K562 (cell line): ENCODE measurements at regions not wholly inside any gene's neighbourhood (a gene's known extent, or its start where the extent isn't known, plus 50 kb on each side); places are given as distances from the start of the nearest gene placed in this dataset.

Experiments
- BRCA1 ChIP-seq, 2 experiments: fragments of 450-650 bp in 1 of 2; sonication (generic) in 1 of 2; formaldehyde crosslinking in 1 of 2; IDR thresholded peaks; 2 replicates each; pipeline versions ENCODE4 v1.5.0 to v1.6.1; 2017 to 2020; ENCODE audit warnings: mild to moderate bottlenecking in 1 of 2, missing genetic modification reagents in 1 of 2
- C11orf30 ChIP-seq: fragments of 450-650 bp; IDR thresholded peaks from 2 replicates; pipeline ENCODE4 v1.6.1; 2016; ENCODE audit warnings: low read depth, mild to moderate bottlenecking
- FOXP1 ChIP-seq: sonication (generic); formaldehyde crosslinking; IDR thresholded peaks from 2 replicates; pipeline ENCODE4 v1.8.0; 2022; ENCODE audit warnings: mild to moderate bottlenecking, missing genetic modification reagents
- KAT2B ChIP-seq: IDR thresholded peaks from one replicate; pipeline ENCODE4 v1.6.1; 2012; ENCODE audit warnings: low read depth, mild to moderate bottlenecking, control low read depth, inconsistent platforms, low read length, moderate library complexity
- NFIC ChIP-seq: fragments of 450-650 bp; IDR thresholded peaks from 2 replicates; pipeline ENCODE4 v1.6.1; 2017; ENCODE audit warnings: mild to moderate bottlenecking, inconsistent platforms
- POLR2A ChIP-seq: fragments of 450-650 bp; conservative IDR thresholded peaks from 2 replicates; pipeline ENCODE4 v1.6.1; 2016
- SMC3 ChIP-seq: conservative IDR thresholded peaks from 2 replicates; pipeline ENCODE4 v1.6.1; 2011; ENCODE audit warnings: low read depth, low read length, improper control_type of control experiment; ENCODE audit not compliant: insufficient read depth
- STAT5B ChIP-seq: fragments of 250-450 bp; sonication (Bioruptor Pico); IDR thresholded peaks from 2 replicates; pipeline ENCODE4 v1.8.0; 2021; ENCODE audit warnings: mild to moderate bottlenecking, inconsistent platforms
- TCF7L2 ChIP-seq: fragments of 150-350 bp; IDR thresholded peaks from 2 replicates; pipeline ENCODE4 v1.6.1; 2016; ENCODE audit warnings: low read depth, mild to moderate bottlenecking, low read length, moderate library complexity
- ZC3H11A ChIP-seq: IDR thresholded peaks from 2 replicates; pipeline ENCODE4 v1.6.1; 2012; ENCODE audit warnings: low read depth, low read length, improper control_type of control experiment
- TF ChIP-seq, protein P1 (sequence below): sonication (generic); formaldehyde crosslinking; IDR thresholded peaks from 2 replicates; pipeline ENCODE4 v1.8.1; 2022; ENCODE audit warnings: missing genetic modification reagents
- TF ChIP-seq, protein P2 (sequence below): fragments of 450-650 bp; IDR thresholded peaks from one replicate; pipeline ENCODE4 v1.6.1; 2018; ENCODE audit warnings: mild to moderate bottlenecking, moderate library complexity; ENCODE audit not compliant: partially characterized antibody
- TF ChIP-seq, protein P3 (sequence below): IDR thresholded peaks from 2 replicates; pipeline ENCODE4 v1.6.1; 2016; ENCODE audit warnings: missing genetic modification characterization, missing compliant biosample characterization

DNA sequence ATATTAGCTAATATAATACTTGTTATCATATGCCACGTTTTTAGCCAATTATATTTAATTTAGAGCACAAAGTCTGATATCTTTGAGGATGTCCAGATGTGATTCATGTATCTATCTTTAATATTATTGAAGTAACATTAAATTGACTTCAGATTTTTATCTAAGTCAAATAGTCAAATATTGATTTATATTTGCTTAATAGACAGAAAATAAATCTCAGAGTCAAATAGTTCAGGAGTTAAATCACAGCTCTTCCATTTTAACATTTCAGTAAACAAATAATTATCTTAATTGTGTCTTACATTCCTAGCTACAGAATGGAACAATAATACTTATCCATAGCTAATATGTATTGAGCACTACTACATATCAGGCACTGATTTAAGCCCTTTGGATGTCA, 379.4 kb upstream of the UBE2E3 start:
- TF ChIP-seq KAT2B (no peak), TCF7L2 (no peak), STAT5B (CRISPR knock-in tag) (no peak), ZC3H11A (no peak), SMC3 (no peak), NFIC (no peak), FOXP1 (CRISPR knock-in tag) (no peak), BRCA1 (IDR thresholded peaks at IDR 0.05) (no peak), BRCA1 (CRISPR knock-in tag; IDR thresholded peaks at IDR 0.05) (no peak), POLR2A (no peak), C11orf30 (peak; percentile 24; the same call in 1 of the 2 replicates)
- TF ChIP-seq, protein P1, sequence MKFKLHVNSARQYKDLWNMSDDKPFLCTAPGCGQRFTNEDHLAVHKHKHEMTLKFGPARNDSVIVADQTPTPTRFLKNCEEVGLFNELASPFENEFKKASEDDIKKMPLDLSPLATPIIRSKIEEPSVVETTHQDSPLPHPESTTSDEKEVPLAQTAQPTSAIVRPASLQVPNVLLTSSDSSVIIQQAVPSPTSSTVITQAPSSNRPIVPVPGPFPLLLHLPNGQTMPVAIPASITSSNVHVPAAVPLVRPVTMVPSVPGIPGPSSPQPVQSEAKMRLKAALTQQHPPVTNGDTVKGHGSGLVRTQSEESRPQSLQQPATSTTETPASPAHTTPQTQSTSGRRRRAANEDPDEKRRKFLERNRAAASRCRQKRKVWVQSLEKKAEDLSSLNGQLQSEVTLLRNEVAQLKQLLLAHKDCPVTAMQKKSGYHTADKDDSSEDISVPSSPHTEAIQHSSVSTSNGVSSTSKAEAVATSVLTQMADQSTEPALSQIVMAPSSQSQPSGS (CRISPR knock-in tag): no peak
- TF ChIP-seq, protein P2, sequence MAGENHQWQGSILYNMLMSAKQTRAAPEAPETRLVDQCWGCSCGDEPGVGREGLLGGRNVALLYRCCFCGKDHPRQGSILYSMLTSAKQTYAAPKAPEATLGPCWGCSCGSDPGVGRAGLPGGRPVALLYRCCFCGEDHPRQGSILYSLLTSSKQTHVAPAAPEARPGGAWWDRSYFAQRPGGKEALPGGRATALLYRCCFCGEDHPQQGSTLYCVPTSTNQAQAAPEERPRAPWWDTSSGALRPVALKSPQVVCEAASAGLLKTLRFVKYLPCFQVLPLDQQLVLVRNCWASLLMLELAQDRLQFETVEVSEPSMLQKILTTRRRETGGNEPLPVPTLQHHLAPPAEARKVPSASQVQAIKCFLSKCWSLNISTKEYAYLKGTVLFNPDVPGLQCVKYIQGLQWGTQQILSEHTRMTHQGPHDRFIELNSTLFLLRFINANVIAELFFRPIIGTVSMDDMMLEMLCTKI: no peak
- TF ChIP-seq, protein P3, sequence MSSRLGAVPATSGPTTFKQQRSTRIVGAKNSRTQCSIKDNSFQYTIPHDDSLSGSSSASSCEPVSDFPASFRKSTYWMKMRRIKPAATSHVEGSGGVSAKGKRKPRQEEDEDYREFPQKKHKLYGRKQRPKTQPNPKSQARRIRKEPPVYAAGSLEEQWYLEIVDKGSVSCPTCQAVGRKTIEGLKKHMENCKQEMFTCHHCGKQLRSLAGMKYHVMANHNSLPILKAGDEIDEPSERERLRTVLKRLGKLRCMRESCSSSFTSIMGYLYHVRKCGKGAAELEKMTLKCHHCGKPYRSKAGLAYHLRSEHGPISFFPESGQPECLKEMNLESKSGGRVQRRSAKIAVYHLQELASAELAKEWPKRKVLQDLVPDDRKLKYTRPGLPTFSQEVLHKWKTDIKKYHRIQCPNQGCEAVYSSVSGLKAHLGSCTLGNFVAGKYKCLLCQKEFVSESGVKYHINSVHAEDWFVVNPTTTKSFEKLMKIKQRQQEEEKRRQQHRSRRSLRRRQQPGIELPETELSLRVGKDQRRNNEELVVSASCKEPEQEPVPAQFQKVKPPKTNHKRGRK: no peak
